GM18517 (cell line): ENCODE measurements at regions not wholly inside any gene's neighbourhood (a gene's known extent, or its start where the extent isn't known, plus 50 kb on each side); places are given as distances from the start of the nearest gene placed in this dataset.

Experiments used
- ATAC-seq: cut with Tn5 transposase; IDR thresholded peaks from one replicate; pipeline ENCODE4 v1.9.1; 2021; ENCODE audit warnings: mild to moderate bottlenecking, moderate library complexity; ENCODE audit not compliant: unreplicated experiment

DNA sequence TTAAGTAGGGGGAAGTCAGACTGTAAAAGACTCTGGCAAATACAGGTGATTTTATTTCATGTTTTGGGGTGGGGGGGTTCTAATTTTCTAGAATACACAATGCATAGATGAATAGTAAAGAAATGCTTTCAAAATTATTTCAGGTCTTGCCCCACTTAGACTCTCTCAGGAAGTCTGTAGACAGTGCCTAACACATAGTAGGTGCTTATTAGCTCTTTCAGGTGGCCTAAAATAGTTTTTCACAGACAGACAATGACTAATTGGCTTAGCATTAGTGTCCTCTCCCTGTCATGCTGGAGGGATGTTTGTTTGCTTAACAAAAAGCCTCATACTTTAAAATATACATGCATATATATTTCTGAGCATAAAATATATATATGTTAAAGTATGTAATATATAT, 366.0 kb downstream of the SOX9 start:
- ATAC-seq: no peak

DNA sequence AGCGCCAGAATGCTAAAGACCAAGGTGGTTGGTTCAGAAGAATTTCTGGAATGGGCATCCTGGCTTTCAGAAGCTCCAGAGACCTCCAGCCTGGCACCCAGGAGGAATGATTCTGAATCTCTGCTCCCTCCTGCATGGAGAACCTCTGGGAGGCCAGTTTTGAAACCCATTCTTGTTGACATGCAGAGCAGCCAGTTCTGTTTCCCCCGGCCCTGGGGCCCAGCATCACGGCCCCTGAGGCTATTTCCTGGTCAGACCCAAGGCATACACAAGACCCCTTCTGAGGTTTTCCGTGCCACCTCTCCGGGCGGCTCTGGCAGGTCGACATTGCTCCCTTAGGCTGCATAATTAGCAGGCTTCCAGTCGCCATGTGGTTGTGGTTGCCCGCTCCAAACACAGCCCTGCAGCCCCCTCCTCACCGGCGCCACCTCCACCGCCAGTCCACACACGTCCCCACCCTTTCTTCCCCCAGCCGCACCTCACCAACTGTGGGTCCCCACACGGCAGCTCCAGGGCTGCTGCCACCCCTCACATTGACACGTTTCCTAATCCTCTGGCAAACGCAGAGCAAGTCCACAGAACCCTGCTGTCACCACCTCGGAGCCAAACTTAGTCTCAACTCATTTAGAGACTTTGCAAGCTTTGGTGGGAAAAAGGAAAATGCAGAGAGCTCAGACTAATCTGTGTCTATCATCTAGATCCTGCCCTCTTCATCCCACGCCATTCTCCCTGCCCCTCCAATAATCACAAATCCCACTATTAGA, 367.1 kb downstream of the SOX9 start:
- no peak for ATAC-seq

DNA sequence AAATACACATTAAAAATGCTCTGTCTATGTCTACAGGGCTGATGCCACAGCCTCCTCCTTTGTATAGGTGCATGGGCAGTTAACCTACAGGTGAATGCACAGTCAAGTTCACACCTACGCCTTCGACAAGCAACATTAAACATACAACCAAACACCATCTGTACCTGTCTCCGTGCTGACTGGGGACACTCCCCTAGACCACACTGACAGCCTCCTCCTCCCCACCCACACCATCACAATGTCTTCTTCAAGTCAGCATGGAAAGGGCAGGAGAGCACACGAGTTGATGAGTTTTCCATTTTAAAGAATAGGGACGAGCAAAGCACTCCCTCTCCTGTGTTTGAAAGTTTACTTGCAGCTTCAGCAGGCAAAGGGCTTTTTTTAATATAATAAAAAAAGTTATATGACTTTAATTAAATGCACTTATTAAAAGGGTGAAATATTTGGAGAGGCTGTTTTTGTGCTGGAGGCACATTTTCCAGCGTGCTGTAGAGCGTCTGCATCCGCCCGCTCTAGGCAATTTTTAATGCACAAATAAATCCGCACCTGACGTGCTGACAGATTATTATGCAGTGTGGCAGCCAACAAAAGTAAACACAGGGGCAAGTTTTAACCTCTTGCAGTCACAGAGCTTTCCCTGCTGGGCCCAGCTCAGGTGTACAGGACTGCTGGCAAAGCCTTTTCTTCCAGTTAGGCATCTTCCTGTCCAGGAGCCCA, 367.9 kb downstream of the SOX9 start:
- no peak for ATAC-seq

DNA sequence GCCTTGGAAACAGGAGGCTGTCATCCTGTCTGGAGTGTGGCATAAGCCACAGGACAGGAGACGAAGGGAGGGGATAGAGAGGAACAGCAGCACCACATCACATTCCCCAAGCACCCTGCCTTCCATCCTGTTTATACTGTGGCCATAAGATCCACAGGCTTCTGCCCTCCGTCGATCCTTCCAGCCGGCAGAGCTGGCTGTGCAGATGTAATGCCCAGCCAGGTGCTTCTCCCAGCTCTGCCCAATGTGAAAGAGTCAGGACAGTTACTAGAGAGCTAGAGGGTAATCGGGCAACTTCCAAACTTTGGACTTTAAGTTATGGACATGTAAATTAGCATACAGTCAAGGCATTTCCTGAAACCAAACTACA, 368.4 kb downstream of the SOX9 start:
- ATAC-seq: no peak

DNA sequence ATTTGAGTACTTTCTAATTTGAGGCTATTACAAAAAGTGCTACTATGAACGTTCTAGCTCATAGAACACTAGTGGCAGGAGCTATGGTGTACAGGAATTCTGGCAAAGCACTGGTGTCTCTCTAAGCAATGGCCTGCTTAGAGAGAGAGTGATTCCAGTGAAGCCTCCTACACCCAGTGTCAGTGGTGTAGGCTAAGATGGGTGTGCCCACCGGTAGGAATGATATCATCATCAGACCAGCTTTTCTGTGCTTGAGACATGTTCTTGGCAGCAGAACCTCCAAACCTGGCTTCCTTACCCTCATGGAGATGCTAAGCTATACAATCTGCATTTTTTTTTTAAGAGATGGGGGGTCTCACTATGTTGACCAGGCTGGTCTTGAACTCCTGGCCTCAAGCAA, 370.3 kb downstream of the SOX9 start:
- ATAC-seq: no peak

DNA sequence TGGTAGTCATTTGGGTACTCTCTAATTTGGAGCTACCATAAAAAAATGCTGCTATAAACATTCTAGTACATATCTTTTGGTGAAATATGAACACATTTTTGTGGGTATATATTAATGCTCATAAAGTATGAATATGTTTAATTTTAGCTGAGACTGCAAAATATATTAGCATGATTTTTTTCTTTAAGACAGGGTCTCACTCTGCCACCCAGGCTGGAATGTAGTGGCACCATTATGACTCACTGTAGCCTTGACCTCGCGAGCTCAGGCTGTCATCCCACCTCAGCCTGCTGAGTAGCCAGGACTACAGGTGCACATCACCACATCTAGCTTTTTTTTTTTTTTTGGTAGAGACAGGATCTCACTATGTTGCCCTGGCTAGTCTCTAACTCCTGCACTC, 371.7 kb downstream of the SOX9 start:
- ATAC-seq: no peak

DNA sequence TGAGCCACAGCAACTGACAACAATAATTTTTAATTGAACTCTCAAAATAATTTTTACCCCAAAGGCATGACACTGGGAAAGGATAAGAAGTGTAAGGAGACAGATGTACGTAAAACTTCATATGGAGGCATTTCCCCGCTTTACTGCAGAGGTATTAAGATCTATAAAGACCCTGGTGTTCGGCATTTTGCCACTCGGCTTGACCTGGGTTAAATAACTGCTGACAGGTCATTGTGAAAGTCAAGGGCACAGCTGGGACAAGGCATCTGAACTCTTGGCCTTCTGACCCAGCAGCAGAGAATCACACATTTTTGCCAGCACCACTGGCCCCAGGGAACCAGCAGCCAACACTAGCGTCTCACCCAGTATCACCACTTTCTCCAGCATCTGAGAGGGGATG, 372.1 kb downstream of the SOX9 start:
- ATAC-seq: no peak

DNA sequence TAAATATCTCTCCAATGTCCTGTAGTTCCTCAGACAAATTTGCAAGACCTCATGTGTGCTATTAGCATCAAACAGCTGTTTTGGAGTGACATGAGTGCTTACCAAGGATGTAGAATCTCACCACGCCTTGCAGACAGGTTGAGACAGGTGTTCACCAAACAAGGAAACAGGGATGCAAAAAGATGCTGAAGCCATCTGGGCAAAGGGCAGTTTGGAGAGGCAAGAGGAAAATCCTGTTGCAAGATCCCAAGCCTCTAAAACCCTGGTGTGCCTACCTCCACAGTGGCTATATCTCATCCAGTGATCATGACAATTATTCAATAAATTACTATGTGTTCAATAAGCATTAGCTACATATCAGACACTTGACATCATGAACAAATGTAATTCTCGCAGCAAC, 373.7 kb downstream of the SOX9 start:
- ATAC-seq: no peak

DNA sequence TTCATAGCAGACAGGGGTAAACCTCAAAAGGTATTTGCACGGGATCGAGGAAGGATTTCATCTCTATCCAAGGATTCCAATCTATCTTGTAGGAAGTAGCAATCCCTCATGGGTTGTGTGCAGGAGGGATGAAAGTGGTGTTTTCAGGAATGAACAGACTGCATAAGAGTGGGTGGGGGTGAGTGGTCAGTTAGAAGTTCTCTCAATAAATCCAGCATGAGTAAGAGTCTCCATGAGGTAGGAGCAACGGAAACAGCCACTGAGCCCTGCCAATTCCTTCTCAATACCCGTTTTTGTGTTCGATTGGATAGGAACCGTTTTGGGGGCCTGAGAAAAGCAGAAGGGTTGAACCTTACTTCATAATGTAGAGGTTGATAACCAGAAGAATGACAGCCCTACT, 375.6 kb downstream of the SOX9 start:
- no peak for ATAC-seq

DNA sequence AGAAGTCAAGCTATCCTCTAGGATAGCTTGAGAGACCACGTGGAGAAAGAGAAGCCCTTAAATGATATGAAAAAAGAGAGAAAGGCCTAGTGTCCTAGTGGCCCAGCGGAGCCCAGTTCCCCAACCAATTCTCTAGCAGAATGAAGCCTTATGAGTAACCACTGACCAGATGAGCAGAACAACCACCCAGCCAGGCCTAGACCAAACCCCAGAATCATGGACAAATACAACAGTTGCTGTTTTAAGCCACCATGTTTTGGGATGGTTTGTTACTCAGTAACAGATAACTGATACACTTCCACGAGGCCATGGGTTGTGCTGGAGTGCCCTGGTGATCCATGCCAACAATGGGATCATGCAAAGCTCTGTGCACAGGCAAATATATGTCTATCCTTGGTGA, 377.1 kb downstream of the SOX9 start:
- ATAC-seq: no peak

DNA sequence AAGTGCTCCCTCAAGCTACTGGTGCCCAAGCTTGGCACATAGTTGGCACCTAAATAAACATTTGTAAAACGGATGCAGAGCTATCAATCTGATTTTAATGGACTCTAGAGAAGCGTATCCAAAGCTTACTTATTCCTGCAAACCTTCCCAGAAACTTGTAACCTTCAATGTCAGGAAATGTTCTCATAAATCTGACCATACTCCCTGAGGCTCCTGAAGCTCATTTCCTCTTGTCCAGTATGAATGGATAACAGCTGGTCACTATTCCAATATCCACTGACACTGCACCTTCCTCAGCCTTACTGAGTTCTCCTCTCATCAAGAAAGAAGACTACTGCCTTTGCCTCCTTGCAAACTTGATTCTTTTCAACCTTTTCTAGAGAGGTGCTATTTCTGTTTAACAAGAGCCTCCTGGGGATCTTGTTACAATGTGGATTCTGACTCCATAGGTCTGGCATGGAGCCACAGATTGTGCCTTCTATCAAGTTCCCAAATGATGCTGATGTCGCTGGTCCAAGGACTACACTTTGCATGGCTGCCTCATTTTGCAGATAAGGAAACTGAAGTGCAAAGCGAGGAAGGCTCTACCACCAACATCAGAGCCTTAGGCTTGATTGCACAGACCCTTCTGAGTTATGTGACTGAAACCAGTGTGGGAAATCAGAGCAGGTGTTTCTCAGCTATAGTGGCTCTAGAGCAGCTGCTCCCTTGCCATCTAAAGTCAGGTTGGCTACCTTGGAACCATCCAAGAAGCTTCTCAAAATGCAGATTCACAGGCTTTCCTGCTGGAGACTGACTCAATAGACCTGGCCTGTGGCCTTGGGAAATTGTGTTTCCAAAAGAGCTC, 377.8 kb downstream of the SOX9 start:
- no peak for ATAC-seq

DNA sequence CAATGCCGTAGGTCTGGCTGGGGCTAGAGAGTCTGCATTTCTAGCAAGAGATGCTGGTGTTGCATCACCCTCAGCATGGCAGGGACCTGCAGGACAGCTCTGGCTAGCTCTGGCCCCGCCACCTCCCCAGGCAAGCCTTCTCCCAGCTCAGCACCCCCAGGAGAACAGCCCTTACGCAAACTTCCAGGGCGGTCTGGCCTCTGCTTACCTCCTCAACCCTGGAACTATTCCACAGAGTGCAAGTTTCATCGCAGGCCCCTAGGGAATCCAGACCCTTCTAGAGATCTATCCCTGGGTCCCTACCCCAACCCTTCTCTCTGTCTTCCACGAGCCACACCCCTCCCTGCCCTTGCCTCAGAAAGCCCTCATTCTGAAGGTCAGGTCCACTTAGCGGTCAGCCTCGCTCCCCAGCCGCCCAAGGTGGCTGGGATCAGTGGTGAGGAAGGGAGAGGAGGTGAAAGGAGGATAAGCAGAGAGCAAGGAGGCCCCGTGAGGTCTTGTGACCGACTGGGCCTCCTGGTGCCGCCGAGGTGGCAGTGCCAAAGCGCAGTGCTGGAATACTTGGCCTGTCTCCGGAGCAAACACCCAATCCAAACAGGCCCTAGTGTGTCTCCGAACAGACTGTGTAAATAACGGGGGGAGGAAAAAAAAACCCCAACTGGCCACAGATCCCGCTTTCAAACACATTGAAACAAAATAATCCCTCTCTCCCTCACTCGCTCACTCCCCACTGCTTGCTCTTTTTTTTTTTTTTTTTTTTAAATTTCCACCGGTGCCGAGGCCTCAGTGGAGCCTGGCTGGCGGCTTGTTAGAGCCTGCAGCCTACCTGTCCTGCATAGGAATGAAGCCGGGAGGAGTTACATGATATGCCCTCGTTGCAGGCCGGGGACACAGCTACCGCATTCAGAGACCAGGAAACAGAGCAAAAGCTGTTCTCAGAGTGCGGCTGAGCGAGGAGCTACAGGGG, 380.9 kb downstream of the SOX9 start:
- ATAC-seq: no peak

DNA sequence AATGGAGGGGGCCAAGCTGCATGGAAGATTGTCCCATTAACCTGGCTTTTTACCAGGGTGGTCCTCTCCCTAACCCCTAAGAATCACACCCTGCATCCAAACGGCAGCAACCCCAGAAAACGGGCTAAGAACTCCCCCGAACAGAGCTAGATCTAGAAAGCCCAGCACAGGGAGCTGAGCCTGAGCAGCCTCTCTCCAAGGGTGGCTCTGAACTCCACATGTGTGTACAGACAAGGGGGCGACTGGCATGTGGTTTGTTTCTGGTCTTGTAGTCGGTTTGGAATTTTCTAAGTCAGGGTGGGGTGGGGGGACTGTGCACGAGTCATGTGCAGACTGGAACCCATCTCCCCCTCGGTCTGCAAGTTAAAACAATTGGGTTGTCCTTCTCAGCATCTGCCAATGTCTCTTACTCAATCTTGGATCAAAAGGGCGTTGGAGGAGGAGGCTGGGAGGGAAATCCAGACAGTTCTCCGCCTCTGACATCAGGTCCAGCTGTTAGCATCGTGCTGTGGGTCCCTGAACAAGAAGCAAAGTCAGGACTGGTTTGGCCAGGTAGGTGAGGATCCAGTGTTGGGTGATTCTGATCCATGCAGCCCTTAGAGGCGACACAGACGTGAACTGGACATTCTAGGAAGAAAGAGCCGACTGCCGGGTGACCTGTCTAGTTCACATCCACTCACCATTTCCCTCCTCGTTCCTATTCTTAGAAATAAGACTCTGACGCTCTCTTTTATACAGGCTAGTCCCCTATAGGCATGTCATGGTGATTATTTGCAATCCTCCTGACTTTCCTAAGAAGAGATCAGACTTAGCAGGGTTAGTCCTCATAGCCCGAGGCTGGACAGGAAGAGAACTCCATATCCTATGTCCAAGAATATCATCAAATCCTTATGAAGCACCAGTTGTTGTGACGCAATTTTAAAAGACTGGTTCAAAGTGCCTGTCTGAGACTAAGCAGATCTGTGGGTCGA, 381.8 kb downstream of the SOX9 start:
- no peak for ATAC-seq

DNA sequence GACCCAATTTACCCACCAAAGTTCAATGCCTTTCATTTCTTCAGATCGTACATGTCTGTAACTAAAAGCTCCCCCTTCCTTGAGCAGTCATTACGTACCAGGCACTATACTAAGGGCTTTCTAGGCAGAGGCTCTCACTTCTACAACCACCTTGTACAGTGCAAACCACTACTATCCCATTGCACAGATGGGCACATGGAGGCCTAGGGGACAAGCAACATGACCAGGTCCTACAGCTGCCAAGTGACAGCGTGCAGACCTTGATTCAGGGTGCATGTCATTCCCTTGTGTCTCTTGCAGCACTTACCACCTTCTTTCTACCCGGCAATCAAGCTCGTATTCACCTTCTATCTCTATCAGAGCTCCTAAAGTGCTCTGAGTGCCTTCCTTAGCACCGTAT, 382.7 kb downstream of the SOX9 start:
- no peak for ATAC-seq

DNA sequence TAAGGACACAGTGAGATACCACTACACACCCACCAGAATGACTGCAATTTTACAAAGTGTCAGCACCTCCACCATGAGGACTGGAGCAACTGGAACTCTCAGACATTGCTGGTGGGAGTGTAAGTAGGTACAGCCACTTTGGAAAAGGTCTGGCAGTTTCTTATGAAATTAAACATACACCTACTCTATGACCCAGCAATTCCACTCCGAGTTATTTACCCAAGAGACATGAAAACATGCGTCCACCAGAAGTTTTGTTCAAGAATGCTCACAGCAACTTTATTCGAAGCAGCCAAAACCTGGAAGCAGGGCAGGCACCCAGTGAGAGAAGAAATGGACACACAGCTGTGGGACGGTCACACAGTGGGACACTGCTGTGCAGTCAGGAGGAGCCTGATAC, 384.0 kb downstream of the SOX9 start:
- ATAC-seq: no peak

DNA sequence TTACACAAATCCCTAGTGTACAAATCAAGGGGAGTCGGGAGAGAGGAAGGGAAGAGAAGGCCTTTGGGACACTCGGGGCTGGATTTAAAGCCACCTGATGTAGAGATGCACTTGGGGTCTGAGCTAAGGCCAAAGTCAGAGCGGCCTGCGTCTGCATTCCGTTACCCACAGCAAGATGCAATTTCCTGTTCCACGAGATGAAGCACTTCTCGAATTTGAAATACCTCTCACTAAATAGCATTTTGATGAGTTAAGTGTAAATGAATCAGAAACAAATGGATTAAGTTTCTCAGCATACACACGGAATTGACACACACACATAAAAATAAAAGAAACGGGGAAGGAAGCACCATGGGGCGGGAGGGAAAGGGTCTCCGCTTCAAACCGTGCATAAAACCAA, 386.0 kb downstream of the SOX9 start:
- no peak for ATAC-seq

DNA sequence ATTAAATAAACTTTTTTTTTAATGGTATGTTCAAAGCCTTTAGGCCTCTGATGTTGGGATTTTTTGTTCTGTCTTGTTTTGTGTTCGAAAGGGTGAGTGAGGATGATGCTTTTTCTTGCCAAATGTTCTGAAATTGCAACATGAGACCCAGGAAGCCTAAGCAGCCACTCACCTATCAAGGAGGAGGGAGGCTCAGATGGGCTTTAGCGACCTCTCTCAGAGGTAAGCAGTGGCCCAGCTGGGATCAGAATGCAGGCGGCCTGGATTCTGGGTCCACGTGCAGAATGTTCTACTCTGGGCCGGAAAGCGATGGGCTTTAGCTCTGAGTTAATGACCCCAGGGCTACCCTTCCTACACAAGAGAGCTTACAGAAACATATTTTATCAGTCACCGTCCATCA, 386.6 kb downstream of the SOX9 start:
- no peak for ATAC-seq

DNA sequence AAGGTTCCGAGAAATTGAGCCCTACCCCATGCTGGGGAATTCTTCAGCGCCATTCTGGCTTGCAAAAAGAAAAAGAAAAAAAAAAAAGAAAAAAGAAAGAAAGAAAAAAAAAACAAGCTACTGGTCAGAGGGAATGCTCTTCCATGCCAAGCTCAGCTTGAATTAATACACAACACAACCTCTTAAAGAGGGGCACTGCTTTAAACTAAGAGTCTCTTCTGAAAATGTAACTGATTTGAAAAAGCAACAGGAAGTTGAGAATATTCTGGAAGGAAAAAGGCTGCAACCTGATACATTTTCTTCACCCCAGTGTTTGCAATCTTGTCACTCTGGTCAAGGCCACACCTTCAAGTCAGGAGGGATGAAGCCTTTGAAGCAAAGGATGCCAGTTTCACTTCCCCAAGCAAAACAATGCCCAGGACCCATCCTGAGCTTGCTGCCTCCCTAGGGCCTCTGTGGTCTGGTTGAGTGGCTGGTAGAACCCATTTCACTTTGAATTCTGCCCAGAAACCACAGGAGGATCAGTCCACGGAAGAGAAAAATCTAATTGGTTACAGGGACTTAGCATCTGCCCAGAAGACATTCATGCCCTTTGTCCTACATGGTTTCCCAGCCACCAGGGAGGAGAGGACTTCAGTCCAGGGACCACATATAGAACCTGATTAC, 389.7 kb downstream of the SOX9 start:
- ATAC-seq: peak; percentile 82

DNA sequence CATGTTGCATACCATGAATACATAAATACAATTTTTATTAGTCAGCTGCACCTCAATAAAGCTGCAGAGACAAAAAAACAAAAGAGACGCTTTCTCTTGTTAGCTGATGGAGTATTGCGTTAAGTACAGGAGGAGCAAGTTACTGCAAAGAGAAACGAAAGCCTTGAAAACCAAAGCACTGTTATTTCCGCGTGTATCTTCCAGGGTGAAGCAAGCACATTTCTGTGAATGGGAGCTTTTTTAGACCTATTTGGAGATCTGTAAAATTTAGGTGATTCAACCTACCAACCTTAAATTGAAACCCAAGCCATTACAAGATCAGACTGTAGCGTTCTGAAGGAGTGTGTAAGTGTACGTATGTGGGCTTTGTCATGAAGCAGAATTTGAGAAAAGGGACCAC, 390.4 kb downstream of the SOX9 start:
- no peak for ATAC-seq
